ENCODE measurements at regions not wholly inside any gene's neighbourhood (a gene's known extent, or its start where the extent isn't known, plus 50 kb on each side); places are given as distances from the start of the nearest gene placed in this dataset.

DNA sequence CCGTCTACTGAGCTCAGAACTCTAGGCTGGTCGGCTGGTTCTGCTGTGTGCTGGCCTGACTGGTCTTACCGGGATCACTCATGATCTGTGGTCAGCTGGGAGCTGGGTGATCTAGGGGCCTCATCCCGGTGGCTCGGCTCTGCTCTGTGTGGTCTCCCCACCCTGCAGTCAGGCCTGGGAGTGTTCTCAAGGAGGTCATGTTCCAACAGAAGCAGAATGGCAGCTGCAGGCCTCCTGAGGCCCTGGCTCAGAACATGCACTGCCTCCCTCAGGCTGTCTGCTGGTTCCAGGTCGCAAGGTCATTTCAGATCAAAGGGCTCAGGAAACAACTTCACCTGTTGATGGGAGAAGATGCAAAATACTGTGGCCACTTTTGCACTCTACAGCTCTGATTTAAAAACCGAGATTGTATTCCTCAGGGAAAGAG, 81.1 kb upstream of the RFX8 start:
- DNase-seq = no peak

DNA sequence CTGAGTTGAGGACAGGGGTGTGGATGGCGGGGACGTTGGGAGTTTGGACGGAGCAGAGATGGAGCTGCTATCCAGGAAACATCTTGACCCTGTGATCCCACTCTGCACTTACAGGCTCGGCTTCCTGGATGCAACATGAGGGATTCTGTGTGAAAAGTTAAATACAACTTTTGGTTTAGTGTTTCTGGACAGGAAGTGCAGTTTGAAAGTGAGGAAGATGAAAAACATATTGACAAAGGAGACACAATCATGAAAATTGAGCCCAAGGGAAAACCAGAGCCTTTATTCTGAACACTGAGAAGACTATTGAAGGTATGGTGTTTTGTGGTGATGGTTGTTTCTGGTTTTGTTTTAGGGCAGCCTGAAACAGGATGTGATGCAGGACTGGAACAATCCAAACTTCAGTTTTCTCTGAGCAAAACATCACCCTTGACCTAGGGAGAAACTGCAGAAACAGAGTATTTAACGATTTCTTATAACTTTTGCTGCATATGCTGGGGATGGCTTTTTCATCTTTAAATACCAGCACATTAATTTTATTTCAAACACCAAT, 76.5 kb upstream of the RFX8 start:
- no peak for DNase-seq

DNA sequence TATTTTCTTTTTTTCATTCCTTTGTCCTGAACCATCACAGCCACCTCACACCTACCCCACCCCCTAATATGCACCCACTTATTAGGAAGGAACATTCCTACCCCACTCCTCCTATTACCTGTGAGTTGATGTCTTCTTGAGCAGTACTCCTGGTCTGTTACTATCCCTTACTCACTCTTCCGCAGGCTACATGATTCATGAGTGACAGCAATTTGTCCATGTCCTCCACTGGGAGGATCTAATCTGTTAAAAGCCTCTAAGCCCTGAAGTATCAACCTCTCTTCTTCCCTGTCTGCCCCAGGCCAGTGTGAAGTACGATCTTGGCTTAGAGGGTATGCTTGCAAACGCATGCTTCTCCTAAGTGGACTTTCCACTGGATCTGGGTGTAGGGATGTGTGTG, 75.6 kb upstream of the RFX8 start:
- DNase-seq = no peak

DNA sequence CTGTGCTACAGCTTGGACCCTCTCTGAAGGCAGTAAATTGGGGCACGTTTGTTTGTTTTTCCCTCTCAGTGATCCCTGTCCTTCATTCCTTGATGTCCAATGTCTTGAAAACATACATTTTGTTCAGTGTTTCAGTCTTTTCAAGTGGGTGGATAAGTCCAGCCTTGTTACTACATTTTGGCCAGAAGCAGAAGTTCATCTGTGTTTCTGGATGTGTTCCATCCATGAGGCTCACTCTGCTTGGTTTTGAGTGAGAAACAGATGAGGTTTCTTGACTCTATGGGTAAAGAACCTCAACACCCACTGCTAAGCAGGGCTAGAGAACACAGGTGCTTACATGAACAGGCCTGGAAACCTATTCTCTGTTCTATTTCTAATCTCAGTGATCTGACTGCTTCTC, 74.5 kb upstream of the RFX8 start:
- DNase-seq = no peak

DNA sequence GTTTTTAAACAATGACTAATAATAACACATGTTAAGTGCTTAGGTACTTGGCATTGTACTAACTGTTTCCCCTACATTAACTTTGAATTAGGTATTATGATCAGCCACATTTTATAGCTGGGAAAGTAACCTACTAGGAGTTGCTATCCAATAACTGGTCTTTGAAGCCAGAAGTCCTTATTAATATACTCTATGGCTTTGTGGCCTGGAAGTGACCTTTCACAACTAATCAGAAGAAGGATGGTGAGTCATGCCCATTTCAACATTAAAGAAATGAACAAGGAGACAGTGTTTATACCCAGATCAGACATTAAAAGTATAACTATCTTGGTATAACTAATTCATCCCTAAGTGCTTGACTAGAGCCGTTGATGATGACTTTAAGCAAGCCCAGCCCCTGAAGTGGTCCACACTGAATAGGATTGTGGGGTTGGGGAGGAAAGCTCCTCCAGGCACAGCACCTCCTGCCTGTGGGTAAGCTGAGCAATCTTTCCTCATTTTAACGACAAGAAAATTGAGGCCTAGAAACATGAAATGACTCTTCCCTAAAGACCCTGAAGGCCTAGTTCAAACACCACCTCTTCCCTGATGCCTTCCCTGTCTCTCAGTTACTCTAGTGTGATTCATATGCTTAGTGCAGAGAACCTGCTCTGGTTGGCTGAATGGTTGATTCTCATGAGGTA, 71.6 kb upstream of the RFX8 start:
- peak; percentile 25 for DNase-seq

DNA sequence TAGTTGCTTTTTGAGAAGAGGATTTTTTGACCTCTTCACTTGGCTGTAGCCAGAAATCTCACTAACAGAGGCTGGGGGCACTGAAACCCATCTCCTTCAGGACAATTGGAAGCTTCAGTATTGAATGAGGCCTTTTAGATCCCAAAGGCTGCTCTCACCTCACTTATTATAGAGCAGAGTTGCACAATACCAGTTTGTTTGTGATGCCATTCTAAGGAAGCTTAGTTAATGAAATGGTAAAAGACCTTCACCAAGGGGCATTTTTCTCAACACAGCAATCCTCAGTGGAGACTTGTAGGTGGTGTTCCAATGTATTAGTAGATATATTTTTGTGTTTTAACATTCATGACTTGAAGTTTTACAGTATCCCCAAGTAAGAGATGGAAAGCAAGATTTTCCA, 71.0 kb upstream of the RFX8 start:
- no peak for DNase-seq

DNA sequence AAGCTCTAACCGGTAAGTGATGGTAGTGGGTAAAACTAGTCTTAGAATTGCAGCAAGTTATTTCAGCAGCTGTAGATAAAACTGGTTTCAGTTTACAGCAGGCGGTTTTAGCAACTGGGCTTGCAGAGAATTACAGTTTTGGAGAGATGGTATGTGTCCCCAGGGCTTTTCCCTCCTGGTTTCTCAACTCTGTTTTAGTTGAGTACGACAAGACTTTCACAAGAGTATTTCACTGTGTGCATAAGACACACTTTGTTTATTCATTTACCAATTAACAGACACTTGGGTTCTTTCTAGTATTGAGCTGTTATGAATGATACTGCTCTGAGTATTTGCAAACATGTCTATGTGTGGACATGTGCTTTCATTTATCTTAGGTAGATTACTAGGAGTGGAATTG, 65.6 kb upstream of the RFX8 start:
- peak; percentile 43 for DNase-seq

DNA sequence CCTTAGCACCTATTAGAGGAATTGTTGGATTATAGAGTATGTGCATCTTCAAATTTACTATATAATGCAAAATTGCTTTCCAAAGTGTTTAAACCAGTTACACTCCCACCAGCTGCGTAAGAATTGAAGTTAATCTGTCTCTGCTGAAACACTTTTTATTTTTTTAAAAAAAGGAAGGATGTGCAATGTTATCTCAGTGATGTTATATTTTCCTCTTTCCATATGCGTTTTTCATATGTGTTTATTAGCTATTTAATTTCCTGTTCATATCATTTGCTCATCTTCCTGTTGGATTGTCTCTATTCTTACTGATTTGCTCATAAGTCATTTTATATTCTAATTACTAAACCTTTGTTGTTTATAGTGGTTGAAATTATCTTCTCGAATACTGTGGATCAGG, 63.2 kb upstream of the RFX8 start:
- DNase-seq = no peak

DNA sequence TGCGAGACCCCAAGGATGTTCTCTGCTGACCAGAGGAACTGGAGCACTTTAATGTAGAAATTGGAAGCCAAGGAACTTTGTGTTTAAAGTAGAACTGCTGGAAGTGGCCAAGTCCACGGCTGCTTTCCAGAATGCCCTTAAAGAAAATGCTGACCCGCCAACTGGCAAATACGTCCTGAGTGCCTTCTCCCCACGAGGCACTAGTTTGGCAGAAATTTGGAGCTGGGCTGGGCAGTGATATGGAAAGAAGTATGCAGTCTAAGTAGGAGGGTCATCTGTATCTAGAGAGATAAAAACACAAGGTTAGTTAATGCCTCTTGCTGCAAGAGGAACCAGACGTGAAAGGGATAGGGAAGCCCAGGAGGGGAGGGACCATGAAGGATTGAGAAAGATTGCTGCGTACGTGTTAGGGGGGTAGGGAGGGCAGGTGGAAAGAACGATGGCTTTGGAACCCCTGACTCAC, 59.3 kb upstream of the RFX8 start:
- no peak for DNase-seq

DNA sequence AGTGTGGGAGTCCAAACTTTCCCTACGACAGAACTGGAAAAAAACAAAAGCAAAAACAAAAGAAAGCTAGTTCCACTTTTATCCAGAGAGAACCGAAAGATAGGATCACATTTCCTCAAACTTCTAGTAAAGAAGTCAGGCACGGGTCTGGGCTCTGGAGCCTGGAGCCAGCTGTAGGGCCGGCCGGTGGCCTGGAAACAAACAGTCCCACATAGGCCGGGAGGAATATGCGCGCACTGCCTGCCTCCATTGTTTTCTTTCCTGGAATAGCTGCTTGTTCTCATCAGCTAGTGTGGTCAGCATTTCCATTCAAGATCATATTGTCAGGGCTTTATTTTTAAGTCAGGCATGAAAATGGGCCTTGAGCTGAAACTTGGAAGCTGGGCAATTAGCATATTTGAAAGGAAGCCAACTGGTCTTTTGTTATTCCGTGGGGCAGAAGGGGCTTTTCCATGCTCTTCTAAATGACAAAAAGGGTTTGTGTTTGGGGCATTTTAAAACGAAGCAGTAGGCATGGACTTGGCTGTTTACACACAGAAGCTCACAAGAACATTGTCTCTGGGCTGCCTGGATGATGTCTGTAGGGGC, 58.7 kb upstream of the RFX8 start:
- DNase-seq = no peak

DNA sequence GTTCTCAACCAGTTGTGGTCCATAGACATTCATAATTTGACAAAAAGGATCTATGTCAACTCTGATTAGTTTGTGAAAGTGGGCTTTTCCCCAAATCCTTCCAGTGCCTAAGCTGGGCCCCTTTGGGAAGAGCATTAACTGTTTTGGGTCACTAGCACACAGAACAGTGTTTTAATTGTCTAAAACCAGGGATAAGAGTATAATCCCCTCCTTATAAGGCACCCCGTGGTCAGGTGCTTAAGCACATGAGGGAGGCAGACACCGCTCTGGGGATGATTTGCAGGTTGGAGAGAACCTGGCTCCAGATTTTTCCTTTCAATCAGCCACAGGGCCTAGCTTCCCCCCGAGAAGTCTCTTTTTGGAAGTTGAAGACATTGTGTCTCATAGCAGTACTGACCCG, 53.6 kb upstream of the RFX8 start:
- DNase-seq = no peak

DNA sequence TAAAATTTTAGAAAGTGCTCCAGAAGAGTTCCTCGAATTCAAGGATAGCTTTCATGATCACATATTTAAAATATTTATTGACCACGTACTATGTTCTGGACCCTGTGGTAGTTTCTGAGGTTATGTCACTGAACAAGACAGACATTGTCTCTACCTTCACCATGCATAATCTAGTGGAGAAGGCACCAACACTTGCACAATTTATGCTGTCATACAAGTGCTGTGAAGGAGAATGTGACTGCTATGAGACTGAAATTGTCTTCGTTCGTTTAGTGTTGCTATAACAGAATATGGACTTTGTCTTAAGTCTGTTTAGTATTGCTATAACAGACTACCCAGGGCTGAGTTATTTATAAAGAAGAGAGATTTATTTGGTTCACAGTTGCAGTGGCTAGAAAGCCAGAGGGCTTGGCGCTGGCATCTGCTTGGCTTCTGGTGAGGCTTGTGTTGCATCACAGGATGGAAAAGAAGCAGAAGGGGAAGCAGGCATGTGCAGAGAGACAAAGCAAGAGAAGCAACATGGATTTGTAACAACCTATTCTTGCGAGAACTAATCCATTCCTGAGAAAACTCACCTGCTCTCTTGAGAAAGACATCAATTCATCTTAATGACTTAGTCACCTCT, 50.0 kb upstream of the RFX8 start:
- DNase-seq = no peak

Data from fibroblast of skin of back (primary cell).